Sigmoid colon (tissue), 4 donors: ENCODE measurements at regions not wholly inside any gene's neighbourhood (a gene's known extent, or its start where the extent isn't known, plus 50 kb on each side); places are given as distances from the start of the nearest gene placed in this dataset.
A peak's percentile ranks its signal among the peaks of the same experiment; 100 is the strongest.

Experiments used
- CTCF ChIP-seq, 4 experiments: fragments of 450-650 bp in 3 of 4; fragments of 200-600 bp in 1 of 4; IDR thresholded peaks; one replicate each; pipeline ENCODE4 v1.5.1; 2016 to 2019; ENCODE audit warnings: antibody characterized with exemption in 4 of 4, mild to moderate bottlenecking in 3 of 4, moderate library complexity in 2 of 4
- EP300 ChIP-seq, 4 donors: sonication (generic); formaldehyde crosslinking; IDR thresholded peaks; one replicate each; pipeline ENCODE4 v1.6.1; 2017; ENCODE audit warnings: antibody characterized with exemption in 4 of 4
- POLR2A ChIP-seq, 2 donors: fragments of 450-650 bp; IDR thresholded peaks; one replicate each; pipeline ENCODE4 v1.6.1; 2016; ENCODE audit warnings: antibody characterized with exemption in 2 of 2, mild to moderate bottlenecking in 2 of 2, moderate library complexity in 2 of 2
- POLR2AphosphoS5 ChIP-seq, 4 donors: sonication (generic); formaldehyde crosslinking; IDR thresholded peaks; one replicate each; pipeline ENCODE4 v1.6.1; 2017; ENCODE audit warnings: antibody characterized with exemption in 4 of 4

GRCh38 chr16:74034862-74035261 lies 261.8 kb upstream of the PSMD7 start:
- TF ChIP-seq EP300 (IDR thresholded peaks at IDR 0.05) (no peak), CTCF (IDR thresholded peaks at IDR 0.05) (peak in 1 of 4 experiments; percentile 8), POLR2AphosphoS5 (IDR thresholded peaks at IDR 0.05) (no peak), POLR2A (IDR thresholded peaks at IDR 0.05) (no peak)
